ENCODE measurements at regions not wholly inside any gene's neighbourhood (a gene's known extent, or its start where the extent isn't known, plus 50 kb on each side); places are given as distances from the start of the nearest gene placed in this dataset.

- no peak overlapping the region for H3K23ac ChIP-seq (ENCODE audit: insufficient read length, low read depth, low read length)
- TF ChIP-seq CTCF (conservative IDR thresholded peaks at IDR 0.05), result no peak
- H2BK12ac ChIP-seq (ENCODE audit: insufficient read length, low read depth, low read length), result no peak overlapping the region
- peaks cover 1% of the 10 kb centered on the region; the same call in 1 of the 2 replicates for H3K27me3 Mint-ChIP-seq (ENCODE audit: low read depth)
- no peak overlapping the region for H2BK15ac ChIP-seq (ENCODE audit: low read depth, low read length)
- no peak overlapping the region for H3K4me2 ChIP-seq (ENCODE audit: insufficient read depth, insufficient read length, low read length)
- H4K20me1 ChIP-seq (ENCODE audit: control insufficient read depth, insufficient read depth, insufficient read length), result no peaks in the 10 kb centered on the region
- H3K79me2 ChIP-seq (ENCODE audit: insufficient read depth, low read length), result no peaks in the 10 kb centered on the region
- H3K4me1 Mint-ChIP-seq, result no peaks in the 10 kb centered on the region
- no peak overlapping the region for H2BK5ac ChIP-seq (ENCODE audit: insufficient read length, low read length)
- H3K18ac ChIP-seq (ENCODE audit: insufficient read length, low read depth, low read length), result no peak overlapping the region
- H4K5ac ChIP-seq (ENCODE audit: insufficient read length, low read depth, low read length), result no peak overlapping the region
- H3K27ac ChIP-seq (ENCODE audit: insufficient read length, low read depth, low read length), result no peak overlapping the region
- H3K9me3 Mint-ChIP-seq, result peaks cover 40 to 62% of the 10 kb centered on the region in 2 experiments
- no peak overlapping the region for H4K8ac ChIP-seq (replicated peaks; ENCODE audit: insufficient read length, low read depth, low read length)
- H3K36me3 Mint-ChIP-seq (ENCODE audit: insufficient read depth in 1 of 3, low read depth in 3 of 3), result peaks cover 0 to 2% (median 0%) of the 10 kb centered on the region in 3 experiments; a peak in 2 of 7 replicates
- no peaks in the 10 kb centered on the region for H3K79me1 ChIP-seq (ENCODE audit: insufficient read depth, low read depth, low read length, poor library complexity, severe bottlenecking)
- no peak for DNase-seq
- H3K9me3 ChIP-seq (ENCODE audit: control insufficient read depth, low read depth, low read length), result no peaks in the 10 kb centered on the region
- H3K4me3 Mint-ChIP-seq, result no peak overlapping the region
- no peak overlapping the region for H2BK20ac ChIP-seq (ENCODE audit: low read depth, low read length, poor library complexity, severe bottlenecking)
- no peak overlapping the region for H2BK120ac ChIP-seq (ENCODE audit: low read depth, low read length, poor library complexity, severe bottlenecking)
- H2AFZ ChIP-seq (ENCODE audit: low read length), result no peak overlapping the region
- no peaks in the 10 kb centered on the region for H3K4me1 ChIP-seq (ENCODE audit: insufficient read depth, low read length)
- H3K27ac Mint-ChIP-seq, result no peak overlapping the region
- no peak overlapping the region for H2AK5ac ChIP-seq (ENCODE audit: insufficient read length, low read length)
- no peak overlapping the region for H3K56ac ChIP-seq (ENCODE audit: insufficient read length, low read depth, low read length)
- H3K14ac ChIP-seq (ENCODE audit: insufficient read depth, low read length), result no peak overlapping the region
- no peaks in the 10 kb centered on the region for H3K23me2 ChIP-seq (ENCODE audit: insufficient read length, low read depth, low read length, poor library complexity, severe bottlenecking)
- H3K27me3 ChIP-seq (ENCODE audit: insufficient read depth, low read length), result no peaks in the 10 kb centered on the region
- no peak overlapping the region for H3T11ph ChIP-seq (ENCODE audit: low read length)
- no CpG with 5 or more reads among the region's 5 CpGs for WGBS (ENCODE audit: extremely low coverage, insufficient read length, low lambda C conversion rate)
- H3K9ac ChIP-seq (ENCODE audit: extremely low read depth, insufficient read length, low read length), result no peak overlapping the region
- no peak overlapping the region for H4K91ac ChIP-seq (ENCODE audit: insufficient read length, low read depth, low read length)
- H3K4ac ChIP-seq (ENCODE audit: low read depth, low read length), result no peak overlapping the region
Measured at GRCh38 chrX:14124562-14124961, 94.9 kb upstream of the GEMIN8 start.
